Lung (tissue), 11 donors: ENCODE measurements at regions not wholly inside any gene's neighbourhood (a gene's known extent, or its start where the extent isn't known, plus 50 kb on each side); places are given as distances from the start of the nearest gene placed in this dataset.

ENCODE experiments used
- ATAC-seq: fragments of 200-7000 bp; cut with Tn5 transposase; one replicate; pipeline ENCODE4 v1.9.1; 2020; ENCODE audit warnings: moderate number of reproducible peaks; ENCODE audit not compliant: insufficient read depth, low FRiP score
- DNase-seq, 3 donors: peaks; one replicate each; pipeline ENCODE4 v3.0.0-alpha.2; 2013 to 2017
- H3K27ac ChIP-seq, 2 donors: one replicate each; pipeline ENCODE4 v1.5.1; 2013; ENCODE audit warnings: mild to moderate bottlenecking in 2 of 2, moderate library complexity in 2 of 2, control low read depth in 1 of 2, inconsistent platforms in 1 of 2, low read depth in 1 of 2, low read length in 1 of 2
- H3K27me3 ChIP-seq, 3 donors: one replicate each; pipeline ENCODE4 v1.5.1; 2013; ENCODE audit warnings: low read length in 2 of 3; ENCODE audit not compliant: control insufficient read depth in 3 of 3, insufficient read depth in 3 of 3
- H3K36me3 ChIP-seq, 4 donors: one replicate each; pipeline ENCODE4 v1.5.1; 2013; ENCODE audit warnings: low read length in 4 of 4, mild to moderate bottlenecking in 1 of 4, moderate library complexity in 1 of 4; ENCODE audit not compliant: control insufficient read depth in 4 of 4, insufficient read depth in 4 of 4
- H3K4me1 ChIP-seq, 5 donors: one replicate each; pipeline ENCODE4 v1.5.1; 2013; ENCODE audit warnings: low read length in 5 of 5, mild to moderate bottlenecking in 2 of 5, moderate library complexity in 1 of 5; ENCODE audit not compliant: control insufficient read depth in 5 of 5, insufficient read depth in 5 of 5
- H3K4me3 ChIP-seq: one replicate; pipeline ENCODE4 v1.5.1; 2013; ENCODE audit warnings: mild to moderate bottlenecking, control low read depth, moderate library complexity
- H3K9ac ChIP-seq, 2 donors: one replicate each; pipeline ENCODE4 v1.5.1; 2013; ENCODE audit warnings: low read length in 2 of 2, control low read depth in 1 of 2; ENCODE audit not compliant: insufficient read depth in 1 of 2
- H3K9me3 ChIP-seq, 4 donors: one replicate each; pipeline ENCODE4 v1.5.1; 2013; ENCODE audit warnings: low read length in 3 of 4, mild to moderate bottlenecking in 1 of 4, moderate library complexity in 1 of 4; ENCODE audit not compliant: control insufficient read depth in 4 of 4, insufficient read depth in 3 of 4
- CTCF ChIP-seq: IDR thresholded peaks from 2 replicates; pipeline ENCODE4 v1.5.1; 2012; ENCODE audit warnings: mild to moderate bottlenecking; ENCODE audit errors: control extremely low read depth, extremely low read depth
- WGBS, 2 donors: extraction: QIAGEN DNeasy Blood & Tissue Kit; methylation state at CpG; one replicate each; pipeline ENCODE4 v1.1.7; 2013; 5-methylcytosine and 5-hydroxymethylcytosine counted together
- donor health status: control.
- donor health status: control.
- donor health status: Bipolar disorder and iron deficiency.
- donor health status: healthy.
- donor health status: DM: yes; HTN: yes; CAD: no.

DNA sequence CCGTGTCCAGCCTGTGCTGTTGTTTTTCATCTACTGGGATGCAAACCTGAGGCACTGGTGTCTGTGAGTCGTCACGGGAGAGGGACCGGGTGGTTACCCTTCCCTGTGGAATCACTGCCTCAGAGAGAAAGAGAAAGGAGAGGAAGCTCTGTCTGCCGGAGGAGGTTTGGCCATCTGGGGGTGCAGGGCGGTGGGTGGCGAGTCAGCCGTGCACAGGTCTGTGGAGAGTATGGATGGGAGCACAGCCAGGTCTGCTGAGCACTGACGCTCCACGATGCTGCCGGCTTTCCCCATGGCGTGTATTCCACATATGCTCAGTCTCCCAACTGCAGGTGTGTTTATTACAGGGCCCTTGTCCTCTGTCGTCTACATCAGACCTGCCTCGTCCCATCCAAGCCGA is 395.2 kb upstream of the IRX4 start:
- WGBS, 2 donors = 85 to 87% methylated on average over 15 of the region's 15 CpGs
- peak in 1 of 3 donors; percentile 2 for DNase-seq
- Histone ChIP-seq H3K9me3 (no peaks in the 10 kb centered on the region), H3K4me1 (peaks cover 0 to 7% (median 2%) of the 10 kb centered on the region in 5 donors), H3K27ac (no peak overlapping the region), H3K9ac (no peak overlapping the region), H3K36me3 (no peaks in the 10 kb centered on the region), H3K4me3 (no peak overlapping the region), H3K27me3 (peaks cover 2 to 17% (median 4%) of the 10 kb centered on the region in 3 donors)
- ATAC-seq = no peak
- TF ChIP-seq CTCF = no peak

DNA sequence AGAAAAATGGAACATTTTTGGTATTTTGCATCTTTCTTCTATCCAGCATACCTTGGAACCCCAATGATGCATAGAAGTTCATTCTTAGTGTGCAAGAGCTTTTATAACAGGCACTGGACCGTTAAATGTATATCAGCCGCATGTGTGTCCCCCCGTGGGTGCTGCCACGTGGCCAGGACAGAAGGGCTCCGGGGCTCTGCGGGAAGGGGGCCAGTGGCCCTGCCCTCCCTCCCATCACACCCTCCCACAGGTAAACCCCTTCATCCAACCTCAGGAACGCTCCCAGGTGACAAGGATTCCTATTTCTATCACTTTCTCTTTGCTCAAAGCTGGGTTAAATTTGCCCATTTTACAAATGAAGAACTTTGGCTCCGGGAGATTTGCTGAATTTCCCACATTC is 393.4 kb upstream of the IRX4 start:
- H3K4me1 ChIP-seq = no peaks in the 10 kb centered on the region
- no peak overlapping the region for H3K27ac ChIP-seq
- ATAC-seq = no peak
- no peak overlapping the region for H3K9ac ChIP-seq
- H3K4me3 ChIP-seq = no peak overlapping the region
- no peak for TF ChIP-seq CTCF
- H3K36me3 ChIP-seq = no peaks in the 10 kb centered on the region
- peaks cover 2 to 25% (median 4%) of the 10 kb centered on the region in 3 donors for H3K27me3 ChIP-seq
- 89 to 90% methylated on average over 8 of the region's 8 CpGs for WGBS, 2 donors
- H3K9me3 ChIP-seq = no peaks in the 10 kb centered on the region
- DNase-seq = no peak

DNA sequence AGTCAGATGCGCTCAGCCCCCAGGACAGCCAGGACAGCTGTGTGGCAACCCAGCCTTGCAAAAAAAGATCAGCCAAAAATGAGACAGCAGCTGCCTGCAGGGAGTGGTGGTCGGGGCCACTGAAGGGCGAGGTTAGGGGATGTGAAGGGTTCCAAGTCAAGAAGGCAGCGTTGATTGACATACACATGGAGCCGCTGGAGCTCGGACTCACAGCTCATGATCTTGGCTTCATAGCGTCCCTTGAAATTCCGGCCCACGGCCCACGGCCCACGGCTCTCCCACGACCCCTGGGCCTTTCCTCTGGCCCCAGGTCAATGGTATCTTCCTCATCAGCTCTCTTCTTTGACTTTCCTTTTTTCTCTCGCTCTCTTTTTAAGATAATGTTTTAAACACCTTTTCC is 390.0 kb upstream of the IRX4 start:
- WGBS, 2 donors = 74 to 81% methylated on average over 13 of the region's 13 CpGs
- TF ChIP-seq CTCF = no peak

GRCh38 chr5:2272039-2272438 is 389.3 kb upstream of the IRX4 start:
- Histone ChIP-seq H3K27ac (no peak overlapping the region), H3K36me3 (no peaks in the 10 kb centered on the region), H3K4me1 (no peaks in the 10 kb centered on the region), H3K9ac (no peak overlapping the region), H3K27me3 (peaks cover 0 to 13% (median 0%) of the 10 kb centered on the region in 3 donors), H3K4me3 (no peak overlapping the region), H3K9me3 (no peaks in the 10 kb centered on the region)
- DNase-seq (peak in 1 of 3 donors; percentile 8), ATAC-seq (no peak)
- 72 to 74% methylated on average over 10 of the region's 10 CpGs for WGBS, 2 donors
- TF ChIP-seq CTCF = no peak

More for the DNA sequence above, 390.0 kb upstream of the IRX4 start:
- Histone ChIP-seq H3K9me3 (no peaks in the 10 kb centered on the region), H3K9ac (no peak overlapping the region), H3K4me1 (no peaks in the 10 kb centered on the region), H3K27me3 (peaks cover 0 to 13% (median 0%) of the 10 kb centered on the region in 3 donors), H3K27ac (no peak overlapping the region), H3K36me3 (no peaks in the 10 kb centered on the region), H3K4me3 (no peak overlapping the region)
- DNase-seq = peak in 1 of 3 donors; percentile 6
- no peak for ATAC-seq
